ENCODE measurements at regions not wholly inside any gene's neighbourhood (a gene's known extent, or its start where the extent isn't known, plus 50 kb on each side); places are given as distances from the start of the nearest gene placed in this dataset.

DNA sequence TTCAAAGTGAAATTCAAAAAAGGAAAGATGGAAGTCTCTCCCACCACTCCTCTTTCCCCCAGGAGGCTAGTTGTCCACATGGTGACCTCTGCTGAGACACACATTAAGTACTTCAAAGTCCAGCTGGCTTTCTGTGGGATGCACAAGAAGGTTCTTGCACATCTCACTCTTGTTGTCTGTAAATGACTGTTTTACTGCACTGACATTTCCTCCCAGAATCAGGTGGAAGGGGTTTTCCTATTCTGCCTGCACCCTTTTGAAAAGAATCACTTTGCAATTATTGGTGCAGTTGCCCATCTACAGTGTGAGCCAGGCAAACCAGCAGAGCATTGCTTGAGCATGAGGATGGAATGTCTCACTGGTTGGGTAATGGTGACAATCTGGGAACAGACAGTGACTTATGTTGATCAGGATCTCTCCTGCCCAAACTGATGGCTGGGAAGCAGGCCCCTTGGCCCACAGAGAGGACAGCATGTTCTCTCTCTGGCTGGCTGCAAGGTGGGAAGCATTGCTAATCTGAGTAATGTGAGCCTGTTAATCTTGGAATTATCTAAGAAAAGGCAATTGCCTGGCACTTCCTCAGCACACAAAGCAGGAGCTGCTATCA is 347.7 kb upstream of the SATB1 start:
- TF ChIP-seq EZH2 (IDR thresholded peaks at IDR 0.05; ENCODE audit: insufficient read depth, poor library complexity, severe bottlenecking) = no peak
- TF ChIP-seq EZH2phosphoT487 (IDR thresholded peaks at IDR 0.05; ENCODE audit: insufficient read depth, low read depth) = no peak

Measured in GM23248 (cell line).